NCI-H1092 (cell line): ENCODE measurements at regions not wholly inside any gene's neighbourhood (a gene's known extent, or its start where the extent isn't known, plus 50 kb on each side); places are given as distances from the start of the nearest gene placed in this dataset.

Experiments
- DNase-seq: peaks from one replicate; lab custom pipeline; 2025; lab: John Stamatoyannopoulos, UW

DNA sequence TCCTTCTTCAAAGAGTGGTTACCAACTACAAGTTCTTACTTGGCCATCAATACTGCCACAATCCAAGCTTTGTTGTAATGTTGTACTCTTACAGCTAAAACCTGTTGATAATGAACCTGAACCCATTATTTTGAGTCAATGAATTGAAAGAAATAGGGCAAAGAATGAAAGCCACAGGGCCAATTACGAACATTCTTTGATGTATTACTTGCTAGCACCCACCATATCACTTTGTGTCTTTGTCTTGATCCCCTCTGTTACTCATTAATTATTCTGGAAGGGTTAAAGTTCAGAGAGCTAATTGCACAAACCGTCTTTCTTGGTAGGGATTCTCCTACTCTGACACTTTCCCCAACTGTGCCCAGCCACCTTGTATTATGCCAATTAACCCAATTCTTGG is 53.2 kb upstream of the TFEC start:
- DNase-seq = no peak

DNA sequence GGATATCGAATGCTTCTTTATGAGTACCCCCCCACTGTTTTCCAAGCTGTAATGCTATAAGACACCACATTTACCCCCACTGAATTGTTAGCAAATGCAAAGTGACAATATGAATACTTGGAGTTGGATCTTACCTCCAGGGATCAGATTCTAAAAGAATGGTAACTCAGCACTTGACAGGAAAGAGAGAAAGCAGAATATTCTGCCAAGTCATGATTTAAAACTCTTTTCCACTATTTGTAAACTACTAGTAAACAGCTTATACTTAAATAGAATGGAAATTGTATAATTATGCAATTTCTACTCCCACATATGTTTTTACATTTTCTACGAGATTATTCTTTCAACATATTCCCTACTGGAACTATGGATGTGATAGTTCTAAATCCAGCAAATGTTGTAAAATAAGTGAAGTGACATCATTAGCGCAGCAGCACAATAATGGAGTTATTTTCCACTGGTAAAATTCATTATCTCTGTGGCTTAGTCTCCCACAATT is 56.0 kb upstream of the TFEC start:
- no peak for DNase-seq

- DNase-seq = no peak
Observed at GRCh38 chr7:116087291-116087690, 56.7 kb upstream of the TFEC start.

GRCh38 chr7:116087984-116088383 is 57.4 kb upstream of the TFEC start:
- no peak for DNase-seq

DNA sequence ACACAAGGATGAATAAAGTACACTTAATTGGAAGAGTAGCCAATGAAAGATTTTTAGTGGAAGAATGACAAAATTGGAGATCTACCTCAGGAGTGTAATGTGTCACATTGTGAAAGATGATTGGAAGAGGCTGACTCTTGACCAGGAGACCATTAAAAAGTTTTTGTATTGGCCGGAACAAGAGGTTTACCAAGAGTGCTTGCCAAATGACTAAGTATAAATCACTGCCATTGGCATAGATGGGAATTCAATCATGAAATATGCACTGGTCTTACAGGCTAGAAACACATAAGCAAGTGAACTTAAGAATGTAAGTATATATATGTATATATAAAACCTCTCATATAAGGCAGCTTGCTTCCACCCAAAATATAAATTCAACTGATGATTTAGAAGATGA is 58.7 kb upstream of the TFEC start:
- no peak for DNase-seq

DNA sequence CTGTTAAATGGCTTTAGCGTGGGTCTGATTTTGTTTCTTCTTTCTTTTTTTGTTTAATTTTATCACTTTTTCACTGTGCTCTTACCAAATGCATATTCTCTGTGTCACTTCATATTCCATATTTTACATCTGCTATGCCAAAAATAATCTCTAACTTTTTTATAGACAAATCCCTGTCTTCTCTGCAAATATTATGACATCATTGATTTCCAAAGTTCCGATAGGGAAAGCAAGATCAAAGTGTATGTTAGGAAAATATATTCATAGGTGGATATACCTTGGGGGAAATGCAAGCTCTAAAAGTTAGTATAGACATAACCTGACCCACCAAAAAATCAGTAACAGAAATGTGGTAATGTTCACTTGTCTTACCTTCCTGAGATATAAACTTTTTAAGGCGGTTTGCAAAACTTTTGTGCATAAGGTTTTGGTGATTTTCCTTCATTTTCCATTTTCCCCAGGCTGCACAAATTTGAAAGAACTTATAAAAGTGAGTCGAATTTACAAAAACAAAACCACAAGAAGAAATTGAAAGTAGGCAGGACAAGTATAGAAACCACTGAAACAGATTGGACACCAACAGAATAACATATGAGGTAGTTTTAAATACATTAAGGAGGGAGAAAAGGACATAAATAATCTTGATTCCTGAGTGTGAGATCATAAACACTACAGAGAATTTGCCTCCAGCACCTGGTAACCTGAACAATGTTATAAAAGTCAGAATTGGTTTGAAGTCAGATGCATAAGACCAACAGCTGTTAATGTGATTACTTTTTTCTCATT is 63.1 kb upstream of the TFEC start:
- no peak for DNase-seq

- no peak for DNase-seq
Observed at GRCh38 chr7:116095396-116095795, 64.8 kb upstream of the TFEC start.

- DNase-seq = no peak
Observed at GRCh38 chr7:116097365-116098009, 66.9 kb upstream of the TFEC start.

- DNase-seq = no peak
Observed at GRCh38 chr7:116098175-116098574, 67.6 kb upstream of the TFEC start.

GRCh38 chr7:116100626-116101025 is 70.1 kb upstream of the TFEC start:
- no peak for DNase-seq

- DNase-seq = no peak
Observed at GRCh38 chr7:116101704-116102103, 71.1 kb upstream of the TFEC start.

DNA sequence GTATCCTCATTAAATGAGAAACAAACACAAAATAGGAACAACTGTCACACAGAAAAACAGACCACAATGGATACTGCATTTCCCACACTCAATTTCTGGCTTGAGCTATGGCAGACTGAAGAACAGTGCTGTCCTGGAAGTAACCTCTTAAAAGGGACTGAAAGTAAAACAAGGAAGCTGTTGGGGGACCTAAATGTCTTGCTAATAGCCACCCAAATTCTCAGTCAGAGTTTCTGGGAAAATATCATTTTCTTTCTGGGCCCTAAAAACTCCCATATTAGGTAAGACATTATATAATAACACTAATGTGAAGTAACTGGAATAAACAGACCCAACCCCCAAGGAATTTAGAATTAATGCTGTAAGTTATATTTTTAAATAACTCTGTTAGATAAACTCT is 80.9 kb upstream of the TFEC start:
- DNase-seq = no peak

DNA sequence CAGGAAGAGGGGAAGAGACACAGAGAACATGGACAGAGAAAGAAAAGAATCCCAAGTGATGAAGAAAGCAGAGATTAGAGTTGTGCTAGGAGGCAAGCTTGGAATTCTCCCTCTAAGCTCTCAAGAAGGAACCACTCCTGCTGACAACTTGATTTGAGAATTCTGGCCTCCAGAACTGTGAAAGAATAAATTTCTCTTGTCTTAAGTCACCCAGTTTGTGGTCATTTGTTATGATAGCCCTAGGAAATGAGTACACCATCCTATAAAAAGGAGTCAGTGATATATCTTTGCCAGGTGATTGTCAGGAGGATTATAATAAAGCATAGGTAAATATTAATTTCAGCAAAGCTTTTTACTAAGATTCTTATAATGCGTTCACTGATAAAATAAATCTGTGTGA is 82.7 kb upstream of the TFEC start:
- no peak for DNase-seq

GRCh38 chr7:116120839-116121238 is 89.5 kb upstream of the TES start:
- DNase-seq = no peak

DNA sequence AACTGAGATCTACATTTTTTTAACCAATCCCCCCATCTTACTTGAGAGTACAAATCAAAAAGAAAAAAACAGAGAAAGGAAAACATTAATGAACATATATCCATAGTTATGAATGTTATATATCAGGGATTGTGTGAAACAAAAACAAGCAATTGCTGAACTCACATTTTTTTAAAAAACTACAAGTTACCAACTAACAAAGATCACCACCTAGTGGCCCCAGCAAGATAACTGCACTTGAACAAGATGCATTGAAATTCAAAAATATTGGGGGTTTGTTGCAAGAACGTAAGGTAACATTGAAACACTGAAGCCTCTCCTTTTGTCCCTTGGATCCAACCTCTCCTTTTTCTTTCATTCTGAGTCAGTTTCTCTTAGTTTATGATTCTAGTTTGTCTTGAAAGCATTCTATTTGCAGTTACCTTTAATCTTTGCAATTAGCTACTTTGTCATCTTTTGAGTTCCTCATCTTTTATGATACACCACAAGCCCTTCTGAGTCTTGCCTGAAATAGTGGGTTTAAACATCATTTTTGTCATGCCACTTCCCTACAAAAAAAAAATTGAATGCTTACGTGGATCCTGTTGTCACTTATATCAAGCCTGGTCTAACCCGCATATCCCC is 87.3 kb upstream of the TES start:
- no peak for DNase-seq

GRCh38 chr7:116128139-116128538 is 82.2 kb upstream of the TES start:
- DNase-seq = no peak

- no peak for DNase-seq
Observed at GRCh38 chr7:116135306-116135705, 75.0 kb upstream of the TES start.

- peak; percentile 8 for DNase-seq
Observed at GRCh38 chr7:116138202-116138801, 72.0 kb upstream of the TES start.

GRCh38 chr7:116139007-116139406 is 71.3 kb upstream of the TES start:
- DNase-seq = no peak

DNA sequence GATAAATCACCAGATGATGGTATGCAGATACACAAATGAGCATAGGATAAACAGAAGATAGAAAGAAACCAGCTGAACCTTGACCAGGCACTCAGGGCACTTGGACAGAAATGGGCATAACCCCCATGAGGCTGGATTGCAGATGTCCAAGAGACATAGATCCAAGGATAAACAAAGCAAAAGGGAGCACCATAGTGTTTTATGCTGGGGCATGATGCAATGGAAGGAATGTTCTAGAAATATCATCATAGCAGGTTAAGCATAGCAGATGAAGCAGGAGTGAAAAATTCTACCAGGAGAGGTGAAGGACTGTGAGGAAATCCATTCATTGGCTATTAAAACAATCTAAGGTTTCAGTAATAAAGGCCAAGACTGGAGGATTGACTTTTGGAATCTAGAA is 70.5 kb upstream of the TES start:
- no peak for DNase-seq

DNA sequence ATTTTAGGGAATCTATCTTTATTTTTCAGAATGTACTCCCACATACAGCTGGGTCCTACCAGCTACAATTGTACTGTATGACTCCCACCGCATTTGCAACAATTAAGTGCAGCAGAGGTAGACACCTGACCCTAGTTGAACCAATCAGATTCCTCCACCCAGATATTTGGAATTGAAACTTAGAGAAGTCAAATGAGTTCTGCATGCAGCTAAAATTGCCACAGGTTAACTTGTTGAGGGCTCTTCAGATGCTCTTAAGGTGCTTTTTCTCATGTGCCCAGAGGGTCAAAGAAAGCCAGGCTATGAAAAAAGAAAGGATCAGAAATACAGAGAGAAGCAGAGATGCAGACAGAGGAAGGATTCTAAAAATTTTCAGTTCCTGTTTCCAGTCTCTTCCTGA is 68.0 kb upstream of the TES start:
- no peak for DNase-seq

GRCh38 chr7:116142850-116143249 is 67.5 kb upstream of the TES start:
- DNase-seq = no peak
